ENCODE measurements at regions not wholly inside any gene's neighbourhood (a gene's known extent, or its start where the extent isn't known, plus 50 kb on each side); places are given as distances from the start of the nearest gene placed in this dataset.

- no peak for TF ChIP-seq PKNOX1 (IDR thresholded peaks at IDR 0.05)
- no peak for TF ChIP-seq ELF4 (IDR thresholded peaks at IDR 0.05)
Observed at GRCh38 chr16:13439766-13440165, 480.2 kb upstream of the ERCC4 start.

All from HEK293T (cell line).